ENCODE measurements at regions not wholly inside any gene's neighbourhood (a gene's known extent, or its start where the extent isn't known, plus 50 kb on each side); places are given as distances from the start of the nearest gene placed in this dataset.
"Not testable (repeated sequence)": the region's sequence is repeated elsewhere in the genome, so short reads cannot be mapped to it uniquely, and the experiment has no call there.

- no peak for DNase-seq
These were observed 412.4 kb downstream of the BUD13 start for GRCh38 chr11:116360221-116360941.

GRCh38 chr11:116357784-116358544, 414.8 kb downstream of the BUD13 start:
- DNase-seq, result no peak

GRCh38 chr11:116356451-116356850, 416.3 kb downstream of the BUD13 start:
- no peak for DNase-seq

DNA sequence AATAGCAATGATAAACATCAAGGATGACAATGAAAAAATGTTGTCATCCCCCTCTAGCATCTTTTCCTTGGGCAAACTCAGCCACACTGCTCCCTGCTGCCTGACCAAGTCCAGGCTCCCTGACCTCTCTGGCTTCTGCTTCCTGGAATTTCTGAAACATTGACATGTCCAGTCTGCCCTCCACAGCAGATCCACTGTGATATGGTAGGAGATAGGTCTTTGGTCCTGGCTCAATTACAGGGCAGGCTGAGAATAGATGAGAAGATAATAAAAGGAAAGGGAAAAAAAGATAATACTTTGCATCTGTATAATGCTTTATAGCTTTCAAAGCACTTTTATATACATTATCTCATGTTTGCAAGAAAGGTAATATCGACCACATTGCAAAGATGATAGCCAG, 417.7 kb downstream of the BUD13 start:
- DNase-seq, result no peak

DNA sequence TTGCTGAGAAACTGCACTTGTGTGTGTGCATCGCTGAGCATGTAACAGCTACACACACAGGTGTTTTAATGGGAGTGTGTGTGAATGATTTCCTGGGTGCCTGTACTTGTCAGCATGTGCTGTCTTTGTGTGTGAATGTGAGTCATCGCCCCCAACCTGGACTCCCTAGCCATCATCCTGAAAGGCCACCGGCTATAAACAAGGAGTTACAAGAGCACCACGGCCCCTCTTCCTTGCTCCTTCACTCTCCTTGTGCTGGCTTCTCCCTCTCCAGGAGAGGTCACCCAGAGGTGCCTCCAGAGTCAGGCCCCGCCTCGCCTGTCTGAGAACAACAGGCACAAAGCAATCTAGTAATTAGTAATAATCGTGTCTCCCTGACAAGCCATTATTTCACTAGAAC, 419.2 kb downstream of the BUD13 start:
- no peak for DNase-seq

- no peak for DNase-seq
These were observed 419.9 kb downstream of the BUD13 start for GRCh38 chr11:116352881-116353280.

DNA sequence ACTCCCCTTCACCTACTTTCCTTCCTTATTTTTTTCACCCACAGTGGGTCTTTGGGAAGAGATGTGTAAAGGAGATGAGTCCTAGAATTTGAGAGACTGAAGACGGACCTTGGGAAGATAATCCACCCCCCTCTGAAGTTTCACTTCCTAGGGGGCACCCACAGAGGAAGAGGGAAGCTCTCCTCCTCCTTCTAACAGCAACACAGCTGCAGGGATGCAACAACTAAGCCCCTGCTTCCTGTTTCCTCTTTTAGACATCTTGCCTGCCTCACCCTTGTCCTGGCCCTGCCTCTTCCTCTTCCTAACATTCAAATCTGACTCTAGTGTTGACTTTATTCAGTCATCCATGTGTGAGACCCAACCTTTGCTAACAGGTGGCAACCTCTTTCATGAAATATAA, 424.6 kb downstream of the BUD13 start:
- DNase-seq, result no peak

DNA sequence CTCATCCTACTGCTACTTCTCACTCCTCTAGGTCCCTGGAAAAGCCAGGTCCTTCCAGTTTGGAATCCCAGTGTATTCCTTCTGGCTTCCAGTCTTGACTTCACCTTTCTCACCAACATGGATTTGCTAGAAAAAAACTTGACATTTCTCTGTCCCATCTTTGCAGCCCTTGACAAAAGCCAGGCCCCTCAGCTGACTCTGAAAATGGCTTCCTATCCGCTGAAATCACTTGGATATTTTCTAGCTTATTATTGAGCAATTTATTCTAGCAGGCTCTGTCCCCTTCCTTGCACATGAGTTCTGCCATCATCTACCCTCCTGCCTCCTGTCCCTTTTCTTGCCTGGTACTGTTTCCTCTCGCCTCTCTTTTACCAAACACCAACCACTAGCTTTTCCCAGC, 427.2 kb downstream of the BUD13 start:
- no peak for DNase-seq

DNA sequence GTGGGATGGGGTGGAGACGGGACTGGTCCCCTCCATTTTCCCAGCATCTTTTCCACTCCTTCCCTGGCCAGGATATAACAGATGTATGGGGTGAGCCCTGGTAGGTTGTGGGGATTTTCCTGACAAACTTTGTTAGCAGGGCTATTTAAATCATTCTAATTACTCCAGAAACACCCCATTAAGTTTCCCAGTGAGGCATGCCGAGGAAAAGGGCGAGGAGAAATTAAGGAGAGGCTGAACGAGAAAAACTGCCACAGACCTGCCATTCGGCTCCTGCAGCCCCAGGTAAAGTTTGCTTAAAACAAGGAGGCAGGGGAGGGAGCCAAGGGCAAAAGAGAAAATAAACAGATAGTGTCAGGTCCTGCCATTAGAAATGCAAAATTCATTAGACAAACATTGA, 428.2 kb downstream of the BUD13 start:
- no peak for DNase-seq

- no peak for DNase-seq
These were observed 429.5 kb downstream of the BUD13 start for GRCh38 chr11:116343270-116343669.

- no peak for DNase-seq
These were observed 430.6 kb downstream of the BUD13 start for GRCh38 chr11:116342148-116342547.

DNA sequence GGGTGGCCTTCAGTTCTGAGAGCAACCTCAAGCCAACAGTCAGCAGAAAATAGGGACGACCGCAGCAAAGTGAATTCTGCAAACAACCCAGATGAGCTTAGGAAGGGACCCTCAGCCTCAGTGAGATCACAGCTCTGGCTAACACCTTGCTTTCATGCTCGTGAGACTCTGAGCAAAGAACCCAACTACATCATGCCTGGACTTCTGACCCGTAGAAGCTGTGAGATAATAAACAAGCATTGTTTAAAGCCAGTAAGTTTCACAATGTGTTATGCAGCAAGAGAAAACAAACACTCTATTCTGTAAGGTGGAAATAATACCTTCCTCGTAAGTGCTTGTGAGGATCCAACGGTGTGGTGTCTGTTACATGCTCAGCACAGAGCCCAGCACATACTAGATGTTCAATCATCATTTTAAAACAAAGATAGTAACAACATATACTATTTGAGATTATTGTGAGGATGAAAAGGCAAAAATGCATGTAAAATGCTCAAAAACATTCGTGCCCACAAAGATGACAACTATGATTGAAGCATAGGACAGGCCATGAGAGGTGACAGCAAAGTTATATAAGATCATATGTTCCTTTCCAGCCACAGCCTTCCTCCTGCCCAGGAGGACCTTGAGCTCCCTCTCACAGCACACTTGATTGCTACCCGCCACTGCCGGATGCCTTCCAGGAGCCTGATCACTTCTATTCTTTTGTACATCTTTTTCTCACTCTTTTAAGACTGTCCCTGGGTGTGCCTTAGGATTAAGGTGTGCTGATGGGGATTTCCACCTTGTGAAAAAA, 433.3 kb downstream of the BUD13 start:
- DNase-seq, result no peak

DNA sequence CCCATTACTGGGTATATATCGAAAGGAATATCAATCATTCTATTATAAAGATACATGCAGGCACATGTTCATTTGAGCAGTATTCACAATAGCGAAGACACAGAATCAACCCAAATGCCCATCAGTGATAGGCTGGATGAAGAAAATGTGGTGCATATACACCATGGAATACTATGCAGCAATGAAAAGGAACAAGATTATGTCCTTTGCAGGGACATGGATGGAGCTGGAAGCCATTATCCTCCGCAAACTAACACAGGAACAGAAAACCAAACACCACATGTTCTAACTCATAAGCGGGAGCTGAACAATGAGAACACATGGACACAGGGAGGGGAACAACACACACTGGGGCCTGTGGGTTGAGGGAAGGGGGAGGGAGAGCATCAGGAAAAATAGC, 434.3 kb downstream of the BUD13 start:
- DNase-seq, result not testable (repeated sequence)

DNA sequence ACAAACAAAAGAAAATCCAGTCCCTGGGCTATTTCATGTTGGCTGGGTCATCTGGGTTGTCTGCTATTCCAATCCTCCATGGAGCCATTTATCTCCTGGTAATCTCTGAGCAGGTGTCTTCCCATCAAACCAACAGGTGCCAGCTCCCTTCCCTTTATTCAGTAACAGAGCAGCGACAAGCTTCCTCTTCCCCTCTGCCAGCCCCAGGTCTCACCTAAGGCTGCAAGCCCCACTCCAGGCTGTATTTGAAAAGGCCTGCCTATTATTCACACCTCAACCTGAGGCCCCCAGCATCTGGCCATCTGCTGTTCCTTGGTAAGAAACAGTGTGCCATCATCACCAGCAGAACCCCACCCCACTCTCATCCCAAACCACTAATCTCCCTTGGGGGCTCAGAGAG, 436.2 kb downstream of the BUD13 start:
- no peak for DNase-seq

DNA sequence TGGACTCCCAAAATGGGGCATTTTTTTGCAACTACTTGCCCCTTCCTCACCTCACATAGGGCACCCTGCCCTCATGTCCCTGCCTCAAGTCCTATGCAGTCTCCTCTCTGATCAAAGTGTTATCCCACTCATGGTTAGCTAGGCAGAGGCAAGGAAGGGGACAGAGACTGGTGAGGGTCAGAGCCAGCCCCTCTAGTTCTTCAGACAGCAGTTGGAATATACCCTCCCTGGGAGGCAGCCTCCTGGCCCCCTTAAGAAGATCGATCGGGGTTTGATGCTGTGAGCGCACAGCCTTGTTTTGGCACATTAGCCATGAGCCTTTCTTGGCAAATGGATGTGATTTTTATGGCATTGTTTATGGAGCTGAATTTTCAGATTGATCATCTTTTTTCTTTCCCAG, 436.9 kb downstream of the BUD13 start:
- no peak for DNase-seq

DNA sequence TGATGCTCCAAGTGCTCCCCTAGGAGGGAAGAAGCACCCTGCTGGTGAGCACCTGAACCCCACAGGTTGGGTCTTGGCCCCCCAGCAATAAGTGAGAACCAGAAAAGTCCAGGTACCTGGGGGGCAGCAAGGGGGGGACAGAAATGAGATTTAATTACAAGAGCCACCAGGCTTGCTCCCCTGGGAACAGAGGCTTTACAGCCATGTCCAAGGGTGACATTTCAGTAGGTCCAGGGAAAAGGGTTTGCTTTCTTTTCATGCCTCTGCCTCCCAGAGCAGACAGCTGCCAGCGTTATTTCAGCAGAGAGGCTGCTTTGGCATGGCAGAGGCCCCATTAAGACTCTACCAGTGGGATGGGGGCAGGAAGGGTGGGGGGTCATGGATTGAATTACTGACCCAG, 437.7 kb downstream of the BUD13 start:
- no peak for DNase-seq

GRCh38 chr11:116334596-116334995, 438.2 kb downstream of the BUD13 start:
- DNase-seq, result no peak

- DNase-seq, result no peak
These were observed 439.7 kb downstream of the BUD13 start for GRCh38 chr11:116333001-116333535.

- DNase-seq, result no peak
These were observed 440.4 kb downstream of the BUD13 start for GRCh38 chr11:116332391-116332790.

GRCh38 chr11:116331381-116331780, 441.4 kb downstream of the BUD13 start:
- no peak for DNase-seq

- no peak for DNase-seq
These were observed 442.2 kb downstream of the BUD13 start for GRCh38 chr11:116330439-116331185.

GRCh38 chr11:116329354-116330090, 443.3 kb downstream of the BUD13 start:
- no peak for DNase-seq
